H9 (cell line): ENCODE measurements at regions not wholly inside any gene's neighbourhood (a gene's known extent, or its start where the extent isn't known, plus 50 kb on each side); places are given as distances from the start of the nearest gene placed in this dataset.
A peak's percentile ranks its signal among the peaks of the same experiment; 100 is the strongest.

Experiments
- DNase-seq: peaks from one replicate; pipeline ENCODE4 v3.0.0-alpha.2; 2017
- H2AFZ ChIP-seq: one replicate; pipeline ENCODE4 v1.6.1; 2013; ENCODE audit warnings: mild to moderate bottlenecking, low read length, control low read depth, moderate library complexity
- H2AK5ac ChIP-seq: 2 replicates; pipeline ENCODE4 v1.6.1; 2013; ENCODE audit warnings: low read length, control low read depth, mixed read lengths; ENCODE audit not compliant: insufficient read length
- H2BK120ac ChIP-seq: one replicate; pipeline ENCODE4 v1.6.1; 2013; ENCODE audit warnings: low read depth, mild to moderate bottlenecking, low read length, control low read depth, inconsistent platforms; ENCODE audit not compliant: poor library complexity, severe bottlenecking
- H2BK12ac ChIP-seq: 2 replicates; pipeline ENCODE4 v1.6.1; 2013; ENCODE audit warnings: low read length, control low read depth, mixed read lengths, low read depth; ENCODE audit not compliant: insufficient read length
- H2BK15ac ChIP-seq: 2 replicates; pipeline ENCODE4 v1.6.1; 2013; ENCODE audit warnings: low read depth, low read length, control low read depth
- H2BK20ac ChIP-seq: one replicate; pipeline ENCODE4 v1.6.1; 2013; ENCODE audit warnings: low read depth, mild to moderate bottlenecking, low read length, control low read depth, inconsistent platforms; ENCODE audit not compliant: poor library complexity, severe bottlenecking
- H2BK5ac ChIP-seq: 2 replicates; pipeline ENCODE4 v1.6.1; 2013; ENCODE audit warnings: low read length, control low read depth, mixed read lengths; ENCODE audit not compliant: insufficient read length
- H3K14ac ChIP-seq: 2 replicates; pipeline ENCODE4 v1.6.1; 2013; ENCODE audit warnings: low read length, control low read depth; ENCODE audit not compliant: insufficient read depth
- H3K18ac ChIP-seq: 2 replicates; pipeline ENCODE4 v1.6.1; 2013; ENCODE audit warnings: low read depth, mild to moderate bottlenecking, mixed read lengths, low read length, control low read depth; ENCODE audit not compliant: insufficient read length
- H3K23ac ChIP-seq: 2 replicates; pipeline ENCODE4 v1.6.1; 2013; ENCODE audit warnings: low read length, control low read depth, mixed read lengths, low read depth; ENCODE audit not compliant: insufficient read length
- H3K23me2 ChIP-seq: 2 replicates; pipeline ENCODE4 v1.6.1; 2013; ENCODE audit warnings: low read depth, mild to moderate bottlenecking, mixed read lengths, low read length, control low read depth; ENCODE audit not compliant: insufficient read length, poor library complexity, severe bottlenecking
- H3K27ac ChIP-seq: 2 replicates; pipeline ENCODE4 v1.5.1; 2013; ENCODE audit warnings: low read length, control low read depth, mixed read lengths, low read depth; ENCODE audit not compliant: insufficient read length
- H3K27me3 ChIP-seq: 2 replicates; pipeline ENCODE4 v1.6.1; 2013; ENCODE audit warnings: low read length, control low read depth, inconsistent platforms; ENCODE audit not compliant: insufficient read depth
- H3K4ac ChIP-seq: 2 replicates; pipeline ENCODE4 v1.6.1; 2013; ENCODE audit warnings: low read depth, mild to moderate bottlenecking, control low read depth, inconsistent platforms, low read length, moderate library complexity
- H3K4me1 ChIP-seq: 2 replicates; pipeline ENCODE4 v1.6.1; 2013; ENCODE audit warnings: low read length, control low read depth, inconsistent platforms; ENCODE audit not compliant: insufficient read depth
- H3K4me2 ChIP-seq: 2 replicates; pipeline ENCODE4 v1.6.1; 2013; ENCODE audit warnings: low read length, control low read depth, mixed read lengths; ENCODE audit not compliant: insufficient read length, insufficient read depth
- H3K56ac ChIP-seq: 2 replicates; pipeline ENCODE4 v1.6.1; 2013; ENCODE audit warnings: low read depth, mild to moderate bottlenecking, mixed read lengths, low read length, control low read depth; ENCODE audit not compliant: insufficient read length
- H3K79me1 ChIP-seq: 2 replicates; pipeline ENCODE4 v1.6.1; 2013; ENCODE audit warnings: low read depth, mild to moderate bottlenecking, moderate library complexity, low read length, control low read depth, inconsistent platforms; ENCODE audit not compliant: insufficient read depth, poor library complexity, severe bottlenecking
- H3K79me2 ChIP-seq: 2 replicates; pipeline ENCODE4 v1.6.1; 2013; ENCODE audit warnings: low read length, control low read depth, inconsistent platforms; ENCODE audit not compliant: insufficient read depth
- H3K9ac ChIP-seq: 2 replicates; pipeline ENCODE4 v1.6.1; 2013; ENCODE audit warnings: low read length, control low read depth, mixed read lengths; ENCODE audit not compliant: insufficient read length; ENCODE audit errors: extremely low read depth
- H3K9me3 ChIP-seq: one replicate; pipeline ENCODE4 v1.6.1; 2013; ENCODE audit warnings: low read depth, low read length, inconsistent platforms; ENCODE audit not compliant: control insufficient read depth
- H3T11ph ChIP-seq: one replicate; pipeline ENCODE4 v1.6.1; 2013; ENCODE audit warnings: mild to moderate bottlenecking, low read length, control low read depth, inconsistent platforms
- H4K20me1 ChIP-seq: one replicate; pipeline ENCODE4 v1.6.1; 2013; ENCODE audit not compliant: control insufficient read depth, insufficient read length, insufficient read depth
- H4K5ac ChIP-seq: 2 replicates; pipeline ENCODE4 v1.6.1; 2013; ENCODE audit warnings: low read depth, mild to moderate bottlenecking, mixed read lengths, low read length, control low read depth; ENCODE audit not compliant: insufficient read length
- H4K8ac ChIP-seq: replicated peaks from 2 replicates; pipeline ENCODE4 v1.6.1; 2013; ENCODE audit warnings: low read length, control low read depth, mixed read lengths, low read depth; ENCODE audit not compliant: insufficient read length
- H4K91ac ChIP-seq: 2 replicates; pipeline ENCODE4 v1.6.1; 2013; ENCODE audit warnings: low read depth, mild to moderate bottlenecking, moderate library complexity, mixed read lengths, low read length, control low read depth; ENCODE audit not compliant: insufficient read length
- H3K27ac Mint-ChIP-seq, 3 experiments: 2 replicates in 2 of 3; 3 replicates in 1 of 3; pipeline ENCODE4 v1.8.0; 2020 to 2021; ENCODE audit warnings: mixed read lengths in 3 of 3, mild to moderate bottlenecking in 1 of 3, moderate library complexity in 1 of 3
- H3K27me3 Mint-ChIP-seq: 2 replicates; pipeline ENCODE4 v1.8.0; 2021; ENCODE audit warnings: low read depth, mild to moderate bottlenecking, moderate library complexity, mixed read lengths
- H3K36me3 Mint-ChIP-seq, 3 experiments: 2 replicates in 2 of 3; 3 replicates in 1 of 3; pipeline ENCODE4 v1.8.0; 2020 to 2021; ENCODE audit warnings: low read depth in 3 of 3, mixed read lengths in 3 of 3; ENCODE audit not compliant: insufficient read depth in 1 of 3
- H3K4me1 Mint-ChIP-seq, 2 experiments: 2 replicates each; pipeline ENCODE4 v1.8.0; 2020; ENCODE audit warnings: mixed read lengths in 2 of 2
- H3K4me3 Mint-ChIP-seq, 2 experiments: 2 replicates in 1 of 2; 3 replicates in 1 of 2; pipeline ENCODE4 v1.8.0; 2020 to 2021; ENCODE audit warnings: mild to moderate bottlenecking in 2 of 2, mixed read lengths in 2 of 2, moderate library complexity in 1 of 2
- H3K9me3 Mint-ChIP-seq, 2 experiments: 2 replicates in 1 of 2; 3 replicates in 1 of 2; pipeline ENCODE4 v1.8.0; 2020; ENCODE audit warnings: mild to moderate bottlenecking in 2 of 2, mixed read lengths in 2 of 2, moderate library complexity in 1 of 2
- WGBS: extraction: QIAGEN DNeasy Blood & Tissue Kit; methylation state at CpG from one replicate; pipeline ENCODE4 v1.1.7; 2013; ENCODE audit warnings: missing lambda C conversion rate, low lambda C conversion rate, mixed read lengths; ENCODE audit not compliant: insufficient read length; ENCODE audit errors: extremely low coverage; 5-methylcytosine and 5-hydroxymethylcytosine counted together
- TF ChIP-seq, protein P1 (sequence below): fragments of 200-600 bp; sonication (generic); conservative IDR thresholded peaks from 3 replicates; pipeline ENCODE4 v1.8.0; 2021; ENCODE audit warnings: antibody characterized with exemption, mild to moderate bottlenecking

DNA sequence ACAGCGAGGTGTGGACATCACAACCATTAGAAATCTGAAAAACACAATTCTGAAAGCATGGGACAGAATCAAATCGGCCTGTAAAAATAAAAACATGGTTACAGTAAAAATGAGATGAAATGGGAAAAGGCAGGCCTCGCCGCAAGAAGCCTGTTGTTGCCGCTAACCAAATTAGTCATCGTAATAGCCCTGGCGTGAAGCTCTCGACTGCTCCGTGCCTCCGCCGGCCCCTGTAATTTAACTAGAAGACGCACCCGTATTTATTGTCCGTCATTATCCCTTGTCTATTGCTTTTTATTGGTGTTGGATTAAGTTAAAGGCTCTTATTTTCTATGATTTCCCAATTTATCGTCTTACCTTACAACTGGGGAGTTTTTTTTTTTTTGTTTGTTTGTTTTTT is 334.6 kb upstream of the EEF2KMT start:
- Mint-ChIP-seq H3K4me3 (no peak overlapping the region), H3K36me3 (no peaks in the 10 kb centered on the region), H3K27ac (peak overlapping the region in 1 of 3 experiments; percentile 32; a peak in 2 of 7 replicates), H3K4me1 (peaks cover 47 to 58% of the 10 kb centered on the region in 2 experiments), H3K27me3 (no peaks in the 10 kb centered on the region), H3K9me3 (no peaks in the 10 kb centered on the region)
- H4K5ac ChIP-seq: no peak overlapping the region
- H3K14ac ChIP-seq: no peak overlapping the region
- no peaks in the 10 kb centered on the region for H4K20me1 ChIP-seq
- no peak overlapping the region for H2BK12ac ChIP-seq
- H3T11ph ChIP-seq: no peak overlapping the region
- H3K27me3 ChIP-seq: no peaks in the 10 kb centered on the region
- no peak overlapping the region for H3K56ac ChIP-seq
- no peak overlapping the region for H2AFZ ChIP-seq
- no peaks in the 10 kb centered on the region for H3K79me2 ChIP-seq
- H2BK20ac ChIP-seq: no peak overlapping the region
- H4K8ac ChIP-seq: no peak overlapping the region
- no peak overlapping the region for H2BK5ac ChIP-seq
- no peaks in the 10 kb centered on the region for H3K23me2 ChIP-seq
- TF ChIP-seq, protein P1, sequence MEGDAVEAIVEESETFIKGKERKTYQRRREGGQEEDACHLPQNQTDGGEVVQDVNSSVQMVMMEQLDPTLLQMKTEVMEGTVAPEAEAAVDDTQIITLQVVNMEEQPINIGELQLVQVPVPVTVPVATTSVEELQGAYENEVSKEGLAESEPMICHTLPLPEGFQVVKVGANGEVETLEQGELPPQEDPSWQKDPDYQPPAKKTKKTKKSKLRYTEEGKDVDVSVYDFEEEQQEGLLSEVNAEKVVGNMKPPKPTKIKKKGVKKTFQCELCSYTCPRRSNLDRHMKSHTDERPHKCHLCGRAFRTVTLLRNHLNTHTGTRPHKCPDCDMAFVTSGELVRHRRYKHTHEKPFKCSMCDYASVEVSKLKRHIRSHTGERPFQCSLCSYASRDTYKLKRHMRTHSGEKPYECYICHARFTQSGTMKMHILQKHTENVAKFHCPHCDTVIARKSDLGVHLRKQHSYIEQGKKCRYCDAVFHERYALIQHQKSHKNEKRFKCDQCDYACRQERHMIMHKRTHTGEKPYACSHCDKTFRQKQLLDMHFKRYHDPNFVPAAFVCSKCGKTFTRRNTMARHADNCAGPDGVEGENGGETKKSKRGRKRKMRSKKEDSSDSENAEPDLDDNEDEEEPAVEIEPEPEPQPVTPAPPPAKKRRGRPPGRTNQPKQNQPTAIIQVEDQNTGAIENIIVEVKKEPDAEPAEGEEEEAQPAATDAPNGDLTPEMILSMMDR: no peak
- H3K9ac ChIP-seq: no peak overlapping the region
- H2BK120ac ChIP-seq: no peak overlapping the region
- no peak overlapping the region for H2BK15ac ChIP-seq
- no peak overlapping the region for H3K23ac ChIP-seq
- H3K9me3 ChIP-seq: no peaks in the 10 kb centered on the region
- no peak overlapping the region for H3K4me2 ChIP-seq
- no peak for DNase-seq
- no peak overlapping the region for H2AK5ac ChIP-seq
- H3K79me1 ChIP-seq: no peaks in the 10 kb centered on the region
- no CpG with 5 or more reads among the region's 15 CpGs for WGBS
- no peak overlapping the region for H3K27ac ChIP-seq
- no peak overlapping the region for H3K18ac ChIP-seq
- no peak overlapping the region for H4K91ac ChIP-seq
- H3K4ac ChIP-seq: no peak overlapping the region
- peaks cover 4% of the 10 kb centered on the region; the same call in 1 of the 2 replicates for H3K4me1 ChIP-seq
